K562 (cell line): ENCODE measurements at regions not wholly inside any gene's neighbourhood (a gene's known extent, or its start where the extent isn't known, plus 50 kb on each side); places are given as distances from the start of the nearest gene placed in this dataset.

Experiments
- CC2D1A ChIP-seq: fragments of 450-650 bp; IDR thresholded peaks from 2 replicates; pipeline ENCODE4 v1.6.1; 2017; ENCODE audit warnings: mild to moderate bottlenecking
- DNMT1 ChIP-seq: fragments of 450-650 bp; IDR thresholded peaks from 2 replicates; pipeline ENCODE4 v1.6.1; 2016; ENCODE audit warnings: antibody characterized with exemption, mild to moderate bottlenecking
- FOSL1 ChIP-seq: fragments of 200-800 bp; sonication (Bioruptor generic); conservative IDR thresholded peaks from 2 replicates; pipeline ENCODE4 v1.6.1; 2016; ENCODE audit warnings: missing genetic modification characterization, missing compliant biosample characterization
- JUND ChIP-seq, 2 experiments: IDR thresholded peaks; 2 replicates in 1 of 2; 3 replicates in 1 of 2; pipeline ENCODE4 v1.6.1; 2011; ENCODE audit warnings: borderline replicate concordance in 2 of 2, low read depth in 2 of 2, low read length in 2 of 2, improper control_type of control experiment in 1 of 2, missing biosample characterization in 1 of 2, missing genetic modification characterization in 1 of 2, missing genetic modification reagents in 1 of 2
- NCOA4 ChIP-seq: fragments of 450-650 bp; IDR thresholded peaks from 2 replicates; pipeline ENCODE4 v1.6.1; 2018; ENCODE audit warnings: mild to moderate bottlenecking; ENCODE audit not compliant: partially characterized antibody
- TEAD4 ChIP-seq, 2 experiments: sonication (generic) in 1 of 2; formaldehyde crosslinking in 1 of 2; IDR thresholded peaks; 2 replicates each; pipeline versions ENCODE4 v1.6.1 to v1.8.0; 2012 to 2022; ENCODE audit warnings: borderline replicate concordance in 1 of 2, inconsistent platforms in 1 of 2, low read length in 1 of 2, mild to moderate bottlenecking in 1 of 2, missing genetic modification reagents in 1 of 2
- ZC3H4 ChIP-seq: sonication (generic); formaldehyde crosslinking; IDR thresholded peaks from 2 replicates; pipeline ENCODE4 v1.9.0; 2021; ENCODE audit warnings: missing genetic modification reagents, borderline replicate concordance
- ZMIZ1 ChIP-seq, 2 experiments: fragments of 150-350 bp in 1 of 2; IDR thresholded peaks; 2 replicates each; pipeline ENCODE4 v1.6.1; 2012 to 2016; ENCODE audit warnings: low read depth in 2 of 2, low read length in 2 of 2, mild to moderate bottlenecking in 1 of 2, moderate library complexity in 1 of 2
- ZNF134 ChIP-seq: fragments of 250-450 bp; sonication (Bioruptor Pico); conservative IDR thresholded peaks from 2 replicates; pipeline ENCODE4 v1.4.0; 2020
- ZNF175 ChIP-seq: fragments of 200-800 bp; sonication (Bioruptor generic); IDR thresholded peaks from 2 replicates; pipeline ENCODE4 v1.6.1; 2016; ENCODE audit warnings: low read depth, mild to moderate bottlenecking, missing genetic modification characterization, missing compliant biosample characterization
- ZNF431 ChIP-seq: sonication (generic); formaldehyde crosslinking; IDR thresholded peaks from 2 replicates; pipeline ENCODE4 v1.8.0; 2022; ENCODE audit warnings: mild to moderate bottlenecking, missing genetic modification reagents

DNA sequence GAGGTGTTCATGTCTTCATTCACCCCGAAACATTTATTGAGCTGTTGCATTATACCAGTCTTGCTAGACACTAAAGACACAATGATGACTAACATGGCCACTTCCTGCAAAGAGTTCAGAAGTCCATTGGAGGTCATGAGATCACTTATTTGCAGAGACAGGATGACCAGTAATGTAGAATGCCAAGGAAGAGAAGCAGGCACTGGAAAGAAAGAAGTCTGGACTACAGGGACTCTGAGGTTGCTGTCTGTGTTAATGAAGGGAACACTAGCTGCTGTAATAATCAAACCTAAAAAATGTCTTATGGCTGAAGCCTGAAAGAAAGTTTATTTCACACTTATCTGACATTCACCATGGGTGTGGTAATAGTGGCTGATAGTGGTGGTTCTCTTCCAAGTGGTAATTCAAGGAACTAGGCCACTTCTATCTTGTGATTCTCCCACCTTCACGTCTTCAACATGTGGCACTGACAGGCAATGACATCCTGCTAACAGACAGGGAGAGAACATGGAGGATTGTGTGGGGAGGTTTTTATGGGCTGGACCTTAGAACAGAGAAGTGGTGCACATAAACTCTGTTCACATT lies 89.2 kb upstream of the MKLN1 start (continued):
- TF ChIP-seq ZMIZ1 (IDR thresholded peaks at IDR 0.05; ENCODE audit: low read depth in 2 of 2, low read length in 2 of 2) (no peak), ZNF431 (CRISPR knock-in tag) (peak; percentile 36; the same call in 1 of the 2 replicates), TEAD4 (IDR thresholded peaks at IDR 0.05; ENCODE audit: low read length) (no peak), TEAD4 (CRISPR knock-in tag; IDR thresholded peaks at IDR 0.05; ENCODE audit: borderline replicate concordance) (no peak), ZNF134 (no peak), ZNF175 (peak; percentile 79; the same call in 1 of the 2 replicates), CC2D1A (no peak), ZC3H4 (CRISPR knock-in tag) (no peak), DNMT1 (no peak), NCOA4 (no peak), JUND (IDR thresholded peaks at IDR 0.05; ENCODE audit: borderline replicate concordance, low read depth, low read length) (0 out of 2 replicates have a peak, but pooled peaks have one; percentile 9), JUND (tag; IDR thresholded peaks at IDR 0.05; ENCODE audit: borderline replicate concordance, low read depth, low read length) (no peak), FOSL1 (tag) (peak; percentile 34; the same call in 1 of the 2 replicates)
- TF ChIP-seq, all 486 proteins: peak for 7
